IPS-NIHi11 (cell line): ENCODE measurements at regions not wholly inside any gene's neighbourhood (a gene's known extent, or its start where the extent isn't known, plus 50 kb on each side); places are given as distances from the start of the nearest gene placed in this dataset.
A peak's percentile ranks its signal among the peaks of the same experiment; 100 is the strongest.
"Not testable (repeated sequence)": the region's sequence is repeated elsewhere in the genome, so short reads cannot be mapped to it uniquely, and the experiment has no call there.

Experiments
- DNase-seq: peaks from one replicate; pipeline ENCODE4 v3.0.0; 2012; ENCODE audit warnings: mixed read lengths, low spot score

GRCh38 chr5:136458481-136458880, 93.1 kb upstream of the TRPC7 start:
- no peak for DNase-seq

GRCh38 chr5:136457390-136458013, 92.2 kb upstream of the TRPC7 start:
- no peak for DNase-seq

GRCh38 chr5:136455409-136455808, 90.1 kb upstream of the TRPC7 start:
- DNase-seq, result no peak

GRCh38 chr5:136453986-136454758, 88.8 kb upstream of the TRPC7 start:
- no peak for DNase-seq

- no peak for DNase-seq
Measured at GRCh38 chr5:136453199-136453598, 87.9 kb upstream of the TRPC7 start.

- DNase-seq, result not testable (repeated sequence)
Measured at GRCh38 chr5:136447576-136447975, 82.2 kb upstream of the TRPC7 start.

- DNase-seq, result no peak
Measured at GRCh38 chr5:136446565-136446964, 81.2 kb upstream of the TRPC7 start.

GRCh38 chr5:136444099-136444498, 78.8 kb upstream of the TRPC7 start:
- not testable (repeated sequence) for DNase-seq

- no peak for DNase-seq
Measured at GRCh38 chr5:136439367-136439766, 74.0 kb upstream of the TRPC7 start.

GRCh38 chr5:136435946-136436543, 70.7 kb upstream of the TRPC7 start:
- DNase-seq, result no peak

- DNase-seq, result no peak
Measured at GRCh38 chr5:136434795-136435194, 69.5 kb upstream of the TRPC7 start.

GRCh38 chr5:136432705-136433104, 67.4 kb upstream of the TRPC7 start:
- DNase-seq, result no peak

GRCh38 chr5:136430081-136430480, 64.7 kb upstream of the TRPC7 start:
- no peak for DNase-seq

GRCh38 chr5:136427426-136427825, 62.1 kb upstream of the TRPC7 start:
- DNase-seq, result no peak

- DNase-seq, result no peak
Measured at GRCh38 chr5:136425921-136426320, 60.6 kb upstream of the TRPC7 start.

GRCh38 chr5:136424835-136425584, 59.7 kb upstream of the TRPC7 start:
- peak; percentile 88 for DNase-seq

- DNase-seq, result no peak
Measured at GRCh38 chr5:136423944-136424606, 58.7 kb upstream of the TRPC7 start.

- DNase-seq, result peak; percentile 13
Measured at GRCh38 chr5:136420168-136420898, 55.0 kb upstream of the TRPC7 start.

- DNase-seq, result no peak
Measured at GRCh38 chr5:136418301-136418700, 53.0 kb upstream of the TRPC7 start.
